HG03565 (cell line): ENCODE measurements at regions not wholly inside any gene's neighbourhood (a gene's known extent, or its start where the extent isn't known, plus 50 kb on each side); places are given as distances from the start of the nearest gene placed in this dataset.
"Not testable (repeated sequence)": the region's sequence is repeated elsewhere in the genome, so short reads cannot be mapped to it uniquely, and the experiment has no call there.

Experiments
- ATAC-seq: cut with Tn5 transposase; IDR thresholded peaks from one replicate; pipeline ENCODE4 v1.9.1; 2021; ENCODE audit warnings: mild to moderate bottlenecking, moderate library complexity; ENCODE audit not compliant: unreplicated experiment

DNA sequence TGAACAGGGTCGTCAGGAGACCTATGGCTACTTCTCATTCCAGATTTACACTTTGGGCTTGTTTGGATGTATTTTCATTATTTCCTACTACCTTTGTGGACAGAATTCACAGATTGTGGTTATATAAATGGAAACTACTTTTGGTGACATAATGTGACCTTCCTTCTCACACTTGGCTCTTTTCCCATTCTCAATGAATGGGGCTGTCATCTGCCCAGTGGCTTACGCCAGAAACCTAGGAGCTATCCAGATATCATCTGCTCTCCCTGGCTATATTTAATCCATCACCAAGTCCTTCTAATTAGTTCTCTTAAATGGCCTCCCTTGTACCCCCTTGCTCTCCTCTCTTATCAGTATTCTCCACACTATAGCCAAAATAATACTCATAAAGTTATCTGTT, 1606.8 kb downstream of the KHDRBS2 start:
- no peak for ATAC-seq

GRCh38 chr6:60671369-60671768, 1614.7 kb downstream of the KHDRBS2 start:
- ATAC-seq = no peak

DNA sequence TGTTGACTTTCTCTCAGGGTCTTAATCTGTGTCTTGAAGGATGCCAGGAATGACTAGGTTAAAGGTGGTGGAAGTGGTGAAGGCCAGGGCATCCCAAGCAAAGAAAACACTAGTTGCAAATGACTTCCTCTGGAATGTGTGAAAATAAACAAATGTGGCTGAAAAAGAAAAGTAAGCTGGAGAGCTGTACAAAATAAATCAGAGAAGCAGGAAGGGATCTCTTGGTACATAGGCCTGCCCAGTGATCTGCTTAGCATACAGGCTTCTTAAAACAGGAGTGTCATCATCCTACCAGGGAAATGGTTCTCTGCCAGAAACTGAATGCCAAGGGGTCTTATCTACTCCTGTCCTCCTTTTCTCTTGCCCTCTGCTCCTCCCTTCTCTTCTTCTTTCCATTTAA, 1616.0 kb downstream of the KHDRBS2 start:
- ATAC-seq = no peak

- ATAC-seq = no peak
These were observed 1617.6 kb downstream of the KHDRBS2 start for GRCh38 chr6:60668428-60668827.

DNA sequence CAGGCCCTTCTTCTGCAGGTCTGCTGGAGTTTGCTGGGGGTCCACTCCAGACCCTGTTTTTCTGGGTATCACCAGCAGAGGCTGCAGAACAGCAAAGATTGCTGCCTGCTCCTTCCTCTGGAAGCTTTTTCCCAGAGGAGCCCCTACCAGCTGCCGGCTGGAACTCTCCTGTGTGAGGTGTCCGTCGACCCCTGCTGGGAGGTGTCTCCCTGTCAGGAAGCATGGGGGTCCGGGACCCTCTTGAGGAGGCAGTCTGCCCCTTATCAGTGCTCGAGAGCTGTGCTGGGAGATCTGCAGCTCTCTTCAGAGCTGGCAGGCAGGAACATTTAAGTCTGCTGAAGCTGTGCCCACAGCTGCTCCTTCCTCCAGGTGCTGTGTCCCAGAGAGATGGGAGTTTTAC, 1622.8 kb downstream of the KHDRBS2 start:
- ATAC-seq = not testable (repeated sequence)

GRCh38 chr6:60643870-60644269, 1642.2 kb downstream of the KHDRBS2 start:
- no peak for ATAC-seq

- not testable (repeated sequence) for ATAC-seq
These were observed 1646.8 kb downstream of the KHDRBS2 start for GRCh38 chr6:60639185-60639584.
